Stomach (tissue), 8 donors: ENCODE measurements at regions not wholly inside any gene's neighbourhood (a gene's known extent, or its start where the extent isn't known, plus 50 kb on each side); places are given as distances from the start of the nearest gene placed in this dataset.

Source experiments
- DNase-seq, 2 donors: peaks; one replicate each; pipeline versions ENCODE4 v3.0.0 to v3.0.0-alpha.2; 2013 to 2019
- H3K27ac ChIP-seq, 5 donors: fragments of 200-600 bp in 4 of 5; sonication (generic) in 4 of 5; one replicate each; pipeline ENCODE4 v1.5.1; 2013 to 2019; ENCODE audit warnings: mild to moderate bottlenecking in 1 of 5, moderate library complexity in 1 of 5
- H3K27me3 ChIP-seq, 3 donors: fragments of 200-600 bp; sonication (generic); one replicate each; pipeline ENCODE4 v1.5.1; 2017 to 2019; ENCODE audit warnings: mixed run types in 1 of 3
- H3K36me3 ChIP-seq, 4 donors: fragments of 200-600 bp; sonication (generic); 1 replicate in 3 of 4; 2 replicates in 1 of 4; pipeline ENCODE4 v1.5.1; 2016 to 2019
- H3K4me1 ChIP-seq, 4 donors: fragments of 200-600 bp; sonication (generic); one replicate each; pipeline ENCODE4 v1.5.1; 2016 to 2019
- H3K4me3 ChIP-seq, 4 donors: fragments of 200-600 bp; sonication (generic) in 3 of 4; one replicate each; pipeline ENCODE4 v1.5.1; 2016 to 2019; ENCODE audit warnings: mild to moderate bottlenecking in 1 of 4
- H3K9me3 ChIP-seq, 4 donors: fragments of 200-600 bp; sonication (generic); one replicate each; pipeline ENCODE4 v1.5.1; 2016 to 2019
- CTCF ChIP-seq, 7 experiments: fragments of 450-650 bp in 4 of 7; fragments of 200-600 bp in 3 of 7; sonication (generic) in 3 of 7; IDR thresholded peaks; one replicate each; pipeline ENCODE4 v1.5.1; 2016 to 2019; ENCODE audit warnings: antibody characterized with exemption in 7 of 7, control low read depth in 2 of 7, mild to moderate bottlenecking in 1 of 7
- EP300 ChIP-seq: sonication (generic); formaldehyde crosslinking; IDR thresholded peaks from one replicate; pipeline ENCODE4 v1.6.1; 2017; ENCODE audit warnings: antibody characterized with exemption
- POLR2A ChIP-seq, 4 donors: fragments of 450-650 bp; IDR thresholded peaks; one replicate each; pipeline ENCODE4 v1.6.1; 2016; ENCODE audit warnings: antibody characterized with exemption in 4 of 4, control low read depth in 2 of 4, mild to moderate bottlenecking in 1 of 4, moderate library complexity in 1 of 4
- POLR2AphosphoS5 ChIP-seq, 3 donors: sonication (generic); formaldehyde crosslinking; IDR thresholded peaks; one replicate each; pipeline ENCODE4 v1.6.1; 2016; ENCODE audit warnings: antibody characterized with exemption in 3 of 3
- WGBS, 5 donors: extraction: QIAGEN DNeasy Blood & Tissue Kit in 3 of 5; methylation state at CpG; one replicate each; pipeline versions ENCODE4 v1.1.5 to v1.1.7; 2013 to 2018; 5-methylcytosine and 5-hydroxymethylcytosine counted together
- intact Hi-C: fragments of 100-400 bp; cut with DNase I; formaldehyde crosslinking; loops from one replicate; pipeline ENCODE4 v1.15.1; 2023; ENCODE audit warnings: low total_unique reads
- donor health status: healthy with polysubstance abuse.
- donor health status: Bipolar disorder and iron deficiency.
- donor health status: healthy.

GRCh38 chr11:115905341-115906000 lies 401.3 kb upstream of the CADM1 start:
- DNase-seq = no peak
- Histone ChIP-seq H3K27ac (no peak overlapping the region), H3K36me3 (no peaks in the 10 kb centered on the region), H3K4me1 (no peaks in the 10 kb centered on the region), H3K9me3 (no peaks in the 10 kb centered on the region), H3K27me3 (peaks cover 0 to 4% (median 0%) of the 10 kb centered on the region in 3 donors), H3K4me3 (no peak overlapping the region)
- WGBS, 5 donors = 58 to 86% (median 64%) methylated on average over 3 of the region's 3 CpGs
- TF ChIP-seq POLR2AphosphoS5 (IDR thresholded peaks at IDR 0.05) (no peak), POLR2A (IDR thresholded peaks at IDR 0.05) (no peak), EP300 (no peak), CTCF (IDR thresholded peaks at IDR 0.05) (no peak)
- intact Hi-C loops = no loop called here

GRCh38 chr11:115903179-115903578 lies 399.0 kb upstream of the CADM1 start:
- intact Hi-C loops = no loop called here
- Histone ChIP-seq H3K36me3 (no peaks in the 10 kb centered on the region), H3K4me1 (no peaks in the 10 kb centered on the region), H3K27ac (no peak overlapping the region), H3K9me3 (no peaks in the 10 kb centered on the region), H3K4me3 (no peak overlapping the region), H3K27me3 (peaks cover 0 to 4% (median 0%) of the 10 kb centered on the region in 3 donors)
- 83 to 89% (median 85%) methylated on average over 4 of the region's 4 CpGs for WGBS, 5 donors
- TF ChIP-seq EP300 (no peak), CTCF (IDR thresholded peaks at IDR 0.05) (no peak), POLR2AphosphoS5 (IDR thresholded peaks at IDR 0.05) (no peak), POLR2A (IDR thresholded peaks at IDR 0.05) (no peak)
- no peak for DNase-seq

GRCh38 chr11:115901069-115901468 lies 396.9 kb upstream of the CADM1 start:
- TF ChIP-seq POLR2A (IDR thresholded peaks at IDR 0.05) (no peak), EP300 (no peak), POLR2AphosphoS5 (IDR thresholded peaks at IDR 0.05) (no peak), CTCF (IDR thresholded peaks at IDR 0.05) (no peak)
- Histone ChIP-seq H3K27ac (no peak overlapping the region), H3K36me3 (no peaks in the 10 kb centered on the region), H3K27me3 (no peaks in the 10 kb centered on the region), H3K9me3 (no peaks in the 10 kb centered on the region), H3K4me1 (no peaks in the 10 kb centered on the region), H3K4me3 (no peak overlapping the region)
- intact Hi-C loops = no loop called here
- DNase-seq = no peak

- Histone ChIP-seq H3K4me3 (no peak overlapping the region), H3K9me3 (no peaks in the 10 kb centered on the region), H3K4me1 (no peaks in the 10 kb centered on the region), H3K27ac (no peak overlapping the region), H3K36me3 (no peaks in the 10 kb centered on the region), H3K27me3 (no peaks in the 10 kb centered on the region)
- 74 to 89% (median 88%) methylated on average over 10 of the region's 10 CpGs for WGBS, 5 donors
- intact Hi-C loops = no loop called here
- no peak for DNase-seq
- TF ChIP-seq POLR2AphosphoS5 (IDR thresholded peaks at IDR 0.05) (no peak), EP300 (no peak)
These were observed 395.9 kb upstream of the CADM1 start for GRCh38 chr11:115900111-115900510.

- no peaks in the 10 kb centered on the region for H3K9me3 ChIP-seq
- 34 to 66% (median 46%) methylated on average over 3 to 4 of the region's 4 CpGs for whole genome bisulfite sequencing, 5 donors
- DNase-seq = no peak
- no peak overlapping the region for H3K4me3 ChIP-seq
- no peaks in the 10 kb centered on the region for H3K4me1 ChIP-seq
- H3K36me3 ChIP-seq = no peaks in the 10 kb centered on the region
- H3K27ac ChIP-seq = no peak overlapping the region
- no peaks in the 10 kb centered on the region for H3K27me3 ChIP-seq
- intact Hi-C loops = no loop called here
- TF ChIP-seq CTCF (IDR thresholded peaks at IDR 0.05) (no peak), POLR2AphosphoS5 (IDR thresholded peaks at IDR 0.05) (no peak), POLR2A (IDR thresholded peaks at IDR 0.05) (no peak), EP300 (no peak)
These were observed 393.5 kb upstream of the CADM1 start for GRCh38 chr11:115897707-115898106.
